Activated CD4-positive, CD25-positive, alpha-beta regulatory T cell treated with anti-CD3 and anti-CD28 coated beads, Interleukin-2, amount 50 U/mL, for 24 hours (primary cell): ENCODE measurements at regions not wholly inside any gene's neighbourhood (a gene's known extent, or its start where the extent isn't known, plus 50 kb on each side); places are given as distances from the start of the nearest gene placed in this dataset.

Experiments
- ATAC-seq, 2 donors: fragments of 150-1000 bp; cut with Tn5 transposase; one replicate each; pipeline ENCODE4 v1.10.0; 2021; ENCODE audit warnings: mild to moderate bottlenecking in 1 of 2, moderate library complexity in 1 of 2

- no peak for ATAC-seq
Measured at GRCh38 chr17:22453181-22453580, 760.9 kb downstream of the KCNJ18 start.

DNA sequence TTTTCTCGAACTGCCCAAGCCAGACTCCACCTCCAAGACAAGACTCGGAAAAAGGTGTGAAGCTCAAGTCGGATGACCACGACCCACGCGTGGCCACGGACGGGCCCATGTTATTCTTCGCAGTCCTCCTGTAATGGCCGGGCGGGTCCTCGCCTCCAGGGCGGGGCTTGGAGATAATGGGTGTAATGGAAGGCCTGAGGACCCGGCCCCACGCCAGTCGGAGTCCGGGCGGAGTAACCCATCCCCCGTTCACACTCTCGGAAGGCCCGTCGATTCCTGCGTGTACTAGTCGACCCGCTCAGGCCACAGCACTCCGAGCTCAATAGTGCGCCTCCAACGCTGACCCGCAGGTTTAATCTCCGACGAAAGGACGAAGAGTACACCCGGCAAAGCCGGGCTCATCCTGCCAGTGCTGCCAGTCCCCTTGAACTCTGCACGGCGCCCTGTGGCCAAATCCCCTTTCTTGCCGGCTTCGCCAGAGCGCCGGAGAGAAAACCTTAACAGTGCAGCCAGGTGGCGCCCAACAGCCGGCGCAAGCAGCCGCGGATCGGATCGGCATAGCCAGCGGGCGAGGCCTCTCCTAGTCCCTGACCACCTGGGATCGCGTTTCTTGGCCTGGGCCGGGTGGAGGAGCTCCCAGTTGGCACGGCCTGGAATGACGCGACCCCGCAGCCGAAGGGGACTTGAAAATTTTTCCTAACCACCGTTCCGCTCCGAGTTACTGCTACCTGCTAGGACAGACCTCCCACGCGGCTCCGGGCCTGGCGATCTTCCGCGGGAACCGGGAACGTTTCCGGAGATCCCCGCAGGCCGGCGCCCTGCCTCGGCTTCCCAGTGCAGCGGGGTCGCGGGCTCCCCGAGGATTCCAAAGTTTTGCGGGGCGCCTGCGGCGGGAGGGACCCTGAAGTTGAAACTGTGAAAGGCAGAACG lies 762.0 kb downstream of the KCNJ18 start:
- ATAC-seq: no peak

GRCh38 chr17:22459331-22459952 lies 767.1 kb downstream of the KCNJ18 start:
- no peak for ATAC-seq

GRCh38 chr17:22459953-22460350 lies 767.6 kb downstream of the KCNJ18 start:
- ATAC-seq: no peak

GRCh38 chr17:22460461-22461063 lies 768.2 kb downstream of the KCNJ18 start:
- ATAC-seq: no peak

DNA sequence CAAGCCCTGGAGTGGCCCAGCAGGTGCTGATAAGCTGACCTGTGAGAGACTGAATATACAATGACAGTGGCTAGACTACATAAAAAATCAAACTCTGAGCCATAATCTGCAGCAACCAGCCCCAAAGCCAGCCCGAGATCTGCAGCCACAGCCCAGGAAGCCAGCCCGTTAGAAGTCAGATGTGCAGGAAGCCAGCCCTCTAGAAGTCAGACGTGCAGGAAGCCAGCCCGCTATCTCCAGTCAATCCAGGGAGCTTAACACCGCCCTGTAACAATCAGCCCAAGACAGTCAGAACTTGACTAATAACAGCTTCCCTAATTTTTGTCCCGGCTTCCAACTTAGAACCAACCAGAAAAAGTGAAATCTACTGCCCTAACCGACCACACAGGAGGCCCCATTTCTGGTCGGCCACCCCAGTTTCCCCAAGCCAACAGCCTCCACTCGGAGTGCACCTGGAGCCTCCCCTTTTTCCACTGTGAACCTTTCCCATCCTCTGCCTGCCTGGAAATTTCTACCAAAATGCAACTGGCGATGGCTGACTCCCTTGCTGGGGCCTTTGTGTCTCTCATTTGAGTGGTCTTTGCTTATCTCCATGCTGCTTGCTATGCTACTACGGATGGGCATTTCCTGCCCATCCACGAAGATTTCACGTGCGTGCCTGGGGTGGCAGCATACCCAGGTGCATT lies 769.3 kb downstream of the KCNJ18 start:
- ATAC-seq: no peak

DNA sequence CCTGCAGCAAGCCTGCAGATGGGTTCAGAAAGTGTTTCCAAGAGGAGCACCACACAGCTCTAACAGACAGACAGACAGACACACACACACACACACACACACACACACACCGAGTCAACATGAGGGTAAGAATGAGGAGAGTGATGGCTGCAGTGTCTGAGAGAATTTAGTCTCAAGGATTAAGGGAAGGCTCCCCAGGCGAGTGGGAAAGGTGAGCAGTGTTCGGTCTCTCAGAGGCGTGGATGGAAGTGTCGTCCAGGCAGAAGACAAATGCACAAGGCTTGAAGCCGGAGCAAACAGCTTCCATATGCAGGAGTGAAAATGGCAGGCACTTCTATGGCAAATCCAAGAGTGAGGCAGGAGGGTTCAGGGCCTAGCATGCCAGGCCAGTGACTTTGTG lies 770.1 kb downstream of the KCNJ18 start:
- no peak for ATAC-seq

DNA sequence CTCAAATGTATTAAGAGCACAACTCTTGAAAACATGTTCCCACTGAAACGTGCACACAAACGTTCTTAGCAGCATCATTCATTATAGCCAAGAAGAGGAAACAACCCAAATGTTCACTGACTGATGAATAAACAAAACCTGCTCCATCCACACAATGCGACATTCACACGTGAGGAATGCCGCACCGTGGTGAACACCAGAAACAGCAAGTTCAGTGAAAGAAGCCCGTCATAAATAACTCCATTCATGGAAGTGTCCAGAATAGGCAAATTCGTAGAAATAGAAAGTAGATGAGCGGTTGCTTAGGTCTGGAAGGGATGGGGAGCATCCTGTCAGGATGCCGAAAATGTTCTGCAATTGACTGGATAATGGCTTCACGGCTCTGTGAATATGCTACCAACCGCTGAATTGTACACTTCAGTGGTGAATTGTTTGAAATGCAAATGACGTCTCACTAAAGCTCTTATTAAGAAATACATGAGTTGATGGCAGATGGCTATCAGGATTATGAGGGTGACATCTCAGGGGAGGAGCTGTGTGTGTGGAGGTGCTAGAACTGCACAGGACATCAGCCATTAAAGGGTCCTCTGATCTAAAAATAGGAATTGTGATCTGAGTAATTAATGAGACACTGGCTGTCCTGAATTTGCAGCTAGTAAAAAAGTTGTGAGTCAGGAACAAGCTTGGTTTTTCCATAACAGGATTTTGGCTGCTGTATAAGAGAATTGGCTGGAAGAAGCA lies 771.0 kb downstream of the KCNJ18 start:
- ATAC-seq: no peak

DNA sequence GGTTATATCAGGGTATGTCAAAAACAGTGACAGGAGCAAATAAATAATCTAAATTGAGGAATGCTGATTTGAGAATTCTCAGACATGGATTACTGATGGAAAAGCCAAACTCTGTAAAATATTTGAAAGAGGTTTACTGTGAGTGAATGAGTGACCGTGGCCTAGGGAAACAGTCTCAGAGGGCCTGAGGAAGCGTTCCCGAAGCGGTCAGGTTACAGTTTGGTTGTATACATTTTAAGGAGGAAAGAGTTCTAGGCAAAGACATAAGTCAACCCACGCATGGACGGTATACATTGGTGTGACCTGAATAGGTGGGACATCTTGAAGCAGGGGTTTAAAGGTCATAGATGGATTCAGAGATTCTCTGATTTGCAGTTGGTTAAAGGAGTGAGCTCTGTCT lies 771.7 kb downstream of the KCNJ18 start:
- no peak for ATAC-seq

DNA sequence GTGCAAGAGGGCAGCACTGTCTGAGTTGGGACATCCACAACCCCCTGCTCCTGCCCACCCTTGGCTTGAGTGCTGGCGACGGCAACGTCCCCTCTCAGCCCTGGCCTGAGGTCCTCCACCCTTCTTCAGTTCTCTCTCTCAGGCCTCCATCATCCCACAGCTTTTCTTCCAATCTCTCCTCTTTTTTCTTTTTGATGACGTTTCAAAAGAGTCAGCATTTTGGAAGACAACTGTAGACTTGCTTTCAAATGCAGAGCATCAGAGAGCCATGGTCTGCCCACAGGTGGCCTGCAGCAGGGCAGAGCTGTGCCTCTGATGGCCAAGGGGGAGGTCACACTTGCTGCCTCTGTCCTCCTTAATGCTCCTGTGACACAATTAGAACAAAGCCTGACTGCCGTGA lies 775.4 kb downstream of the KCNJ18 start:
- no peak for ATAC-seq

- no peak for ATAC-seq
Measured at GRCh38 chr17:22469101-22469880, 777.0 kb downstream of the KCNJ18 start.

- no peak for ATAC-seq
Measured at GRCh38 chr17:22469941-22470340, 777.6 kb downstream of the KCNJ18 start.

DNA sequence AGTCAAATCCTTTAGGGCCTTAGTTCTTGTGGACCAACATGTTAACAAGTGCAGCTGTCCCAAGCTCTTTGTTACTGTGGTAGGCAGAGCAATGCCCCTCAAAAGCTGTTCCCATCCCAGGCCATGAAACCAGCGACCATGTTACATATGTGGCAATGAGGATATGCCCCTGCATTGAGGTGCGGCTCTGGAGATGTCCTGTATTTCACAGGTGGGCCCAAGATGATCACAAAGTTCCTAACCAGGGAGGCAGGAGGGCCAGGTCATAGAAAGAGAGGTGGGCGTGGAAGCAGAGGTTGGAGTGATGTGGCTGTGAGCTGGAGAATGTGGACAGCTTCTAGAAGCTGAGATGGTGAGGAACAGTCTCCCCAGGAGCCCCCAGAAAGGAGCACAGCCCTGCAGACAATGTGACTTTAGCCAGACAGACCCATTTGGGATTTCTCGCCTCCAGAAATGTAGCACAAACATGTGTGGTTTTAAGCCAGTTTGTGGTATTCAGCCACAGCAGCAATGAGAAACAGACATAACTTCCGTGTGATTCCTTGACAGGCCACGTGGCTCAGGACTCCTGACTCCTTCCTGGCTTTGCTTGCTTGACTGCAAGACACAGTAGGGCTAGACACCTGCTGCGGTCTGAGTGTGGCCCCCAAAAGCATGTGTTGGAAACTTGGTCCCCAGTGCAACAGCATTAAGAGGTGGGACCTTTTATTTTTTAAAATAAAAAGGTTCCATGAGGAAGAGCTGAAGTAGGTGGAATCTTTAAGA lies 778.3 kb downstream of the KCNJ18 start:
- no peak for ATAC-seq

GRCh38 chr17:22484826-22485225 lies 792.5 kb downstream of the KCNJ18 start:
- ATAC-seq: no peak

- no peak for ATAC-seq
Measured at GRCh38 chr17:22490399-22490798, 798.1 kb downstream of the KCNJ18 start.

DNA sequence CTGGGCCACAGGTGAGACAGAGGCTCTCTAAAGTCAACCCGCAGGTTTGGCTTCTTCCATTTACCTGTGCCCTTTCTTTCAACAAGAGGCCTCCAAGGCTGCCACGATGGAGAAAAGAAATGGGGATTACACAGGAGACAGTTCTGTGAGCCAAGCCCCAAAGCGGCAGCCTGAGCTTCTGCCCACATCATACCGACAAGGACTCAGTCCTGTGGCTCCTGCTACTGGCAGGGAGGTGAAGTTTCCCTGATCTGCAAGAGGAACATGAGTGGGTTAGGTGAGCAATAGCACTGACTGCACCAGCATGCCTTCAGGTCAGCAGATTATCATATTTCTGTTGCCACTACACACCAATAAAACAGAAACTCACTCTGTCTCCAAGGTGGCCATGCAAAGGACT lies 800.0 kb downstream of the KCNJ18 start:
- ATAC-seq: no peak

DNA sequence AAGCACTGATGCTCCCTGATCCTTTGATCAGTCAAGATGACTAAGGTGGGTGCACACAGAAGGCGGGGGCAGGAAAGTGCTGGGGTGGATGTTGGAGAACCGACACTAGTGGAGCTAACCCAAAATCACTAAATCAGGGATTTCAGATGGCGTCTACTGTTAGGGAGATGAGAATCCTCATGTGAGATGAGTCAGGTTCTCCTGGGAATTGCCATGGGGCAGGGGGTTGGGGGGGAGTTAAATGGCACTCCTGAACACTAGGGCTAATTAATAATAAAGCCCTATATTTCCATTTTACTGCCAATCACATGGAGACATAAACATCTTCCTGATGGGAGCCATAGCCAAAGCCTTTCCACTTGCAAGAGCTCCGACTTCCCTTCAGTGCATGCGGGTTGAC lies 804.1 kb downstream of the KCNJ18 start:
- ATAC-seq: no peak

- ATAC-seq: no peak
Measured at GRCh38 chr17:22503322-22503899, 811.1 kb downstream of the KCNJ18 start.

DNA sequence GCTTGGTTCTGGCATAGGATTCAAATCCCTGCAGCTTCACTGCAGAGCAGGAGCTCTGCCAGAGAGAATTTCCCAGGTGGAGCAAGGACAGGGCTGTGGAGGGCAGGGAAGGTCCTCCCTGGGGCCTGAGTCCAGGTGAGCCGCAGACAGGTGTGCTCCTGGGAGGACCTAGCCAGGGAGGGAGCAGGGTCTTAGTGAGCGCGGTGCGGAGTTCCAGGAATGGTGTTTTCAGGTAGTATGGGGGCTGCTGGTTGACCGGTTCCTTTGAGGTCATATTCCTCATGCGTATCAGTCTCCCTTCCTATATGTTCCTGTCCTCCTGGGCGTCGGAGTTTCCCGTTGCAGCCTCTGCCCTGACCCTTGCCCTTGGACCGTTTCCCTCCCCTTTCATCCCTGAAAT lies 813.3 kb downstream of the KCNJ18 start:
- no peak for ATAC-seq

GRCh38 chr17:22506231-22506630 lies 813.9 kb downstream of the KCNJ18 start:
- no peak for ATAC-seq

DNA sequence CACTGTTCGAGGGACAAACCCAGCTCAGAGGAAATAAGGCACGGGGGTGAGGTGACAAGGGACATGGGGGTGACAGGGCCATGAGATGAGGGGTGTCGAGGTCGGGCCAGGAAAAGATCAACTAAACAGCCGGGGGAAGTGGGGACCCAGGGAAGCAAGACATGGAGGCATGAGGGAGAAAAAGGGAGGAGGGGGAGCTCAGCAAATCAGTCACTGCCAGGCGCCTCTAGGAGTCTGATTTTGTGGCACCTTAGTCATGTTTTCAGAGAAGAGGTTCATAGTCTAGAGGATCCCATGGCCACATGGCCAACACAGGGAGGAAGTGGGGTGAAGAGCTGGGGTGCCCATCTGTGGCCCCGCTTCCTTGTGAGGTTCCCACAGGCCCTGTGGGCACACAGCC lies 814.5 kb downstream of the KCNJ18 start:
- no peak for ATAC-seq
